Progenitor cell of endocrine pancreas (in vitro differentiated cells): ENCODE measurements at regions not wholly inside any gene's neighbourhood (a gene's known extent, or its start where the extent isn't known, plus 50 kb on each side); places are given as distances from the start of the nearest gene placed in this dataset.

Source experiments
- DNase-seq: peaks from one replicate; pipeline ENCODE4 v3.0.0; 2021; ENCODE audit warnings: low spot score; ENCODE audit not compliant: unreplicated experiment
- H3K27ac Mint-ChIP-seq: 2 replicates; pipeline ENCODE4 v1.8.0; 2021; ENCODE audit warnings: mild to moderate bottlenecking, moderate library complexity, mixed read lengths
- H3K27me3 Mint-ChIP-seq: 2 replicates; pipeline ENCODE4 v1.8.0; 2021; ENCODE audit warnings: mixed read lengths
- H3K36me3 Mint-ChIP-seq: 2 replicates; pipeline ENCODE4 v1.8.0; 2022; ENCODE audit warnings: mixed read lengths; ENCODE audit not compliant: insufficient read depth
- H3K4me1 Mint-ChIP-seq: 2 replicates; pipeline ENCODE4 v1.8.0; 2021; ENCODE audit warnings: low read depth, mixed read lengths
- H3K4me3 Mint-ChIP-seq: 2 replicates; pipeline ENCODE4 v1.8.0; 2021; ENCODE audit warnings: low read depth, mild to moderate bottlenecking, moderate library complexity, mixed read lengths
- H3K9me3 Mint-ChIP-seq: 2 replicates; pipeline ENCODE4 v1.8.0; 2021; ENCODE audit warnings: low read depth, mixed read lengths
- CTCF ChIP-seq: fragments of 200-600 bp; sonication (generic); IDR thresholded peaks from one replicate; pipeline ENCODE4 v1.5.0; 2021; ENCODE audit warnings: antibody characterized with exemption, mild to moderate bottlenecking; ENCODE audit not compliant: unreplicated experiment

DNA sequence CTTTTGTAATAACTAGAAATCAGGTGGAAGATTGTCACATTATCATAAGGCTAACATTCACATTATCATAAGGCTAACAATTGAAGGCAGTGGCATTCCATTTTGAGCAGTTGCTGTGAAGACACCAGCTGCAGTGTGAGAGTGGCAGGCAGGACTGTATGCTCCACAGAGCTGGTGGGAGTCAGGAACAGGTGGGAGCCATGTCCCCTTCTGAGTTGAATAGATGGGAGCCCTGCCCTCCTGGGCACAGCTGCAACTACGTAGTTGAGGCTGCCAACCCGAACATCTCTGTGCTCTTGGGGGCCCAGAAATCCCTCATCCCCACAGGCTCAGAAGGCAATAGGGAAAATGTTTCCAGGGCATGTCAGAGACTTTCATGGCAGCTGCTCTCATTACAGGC is 1627.6 kb downstream of the SI start:
- no peaks in the 10 kb centered on the region for H3K27me3 Mint-ChIP-seq
- H3K4me1 Mint-ChIP-seq = no peaks in the 10 kb centered on the region
- DNase-seq = no peak
- no peak for TF ChIP-seq CTCF
- no peak overlapping the region for H3K27ac Mint-ChIP-seq
- peaks cover 14% of the 10 kb centered on the region for H3K9me3 Mint-ChIP-seq
- no peak overlapping the region for H3K4me3 Mint-ChIP-seq
- H3K36me3 Mint-ChIP-seq = no peaks in the 10 kb centered on the region

GRCh38 chr3:163438760-163439159 is 1639.5 kb downstream of the SI start:
- H3K4me3 Mint-ChIP-seq = no peak overlapping the region
- no peak overlapping the region for H3K27ac Mint-ChIP-seq
- DNase-seq = no peak
- no peak for TF ChIP-seq CTCF
- H3K9me3 Mint-ChIP-seq = peaks cover 7% of the 10 kb centered on the region
- H3K36me3 Mint-ChIP-seq = no peaks in the 10 kb centered on the region
- H3K4me1 Mint-ChIP-seq = no peaks in the 10 kb centered on the region
- H3K27me3 Mint-ChIP-seq = no peaks in the 10 kb centered on the region

DNA sequence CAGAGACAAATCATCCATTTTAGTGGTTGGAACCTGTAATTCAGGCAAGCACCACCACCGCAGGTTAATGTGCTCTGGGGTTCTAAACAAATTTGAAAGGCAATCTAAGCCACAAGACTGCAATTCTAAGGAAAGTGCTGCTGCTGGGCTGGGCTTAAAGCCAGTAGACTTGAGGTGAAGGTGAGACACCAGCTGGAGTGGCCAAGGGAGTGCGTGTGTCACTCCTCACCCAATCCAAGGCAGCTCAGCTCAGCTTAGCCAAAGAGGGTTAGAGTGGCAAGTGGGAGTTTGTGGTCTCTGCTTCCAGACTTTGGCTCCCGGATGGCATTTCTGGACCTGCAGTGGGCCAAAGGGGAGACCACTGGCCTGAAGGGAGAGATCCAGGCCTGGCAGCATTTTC is 1655.6 kb downstream of the SI start:
- no peak for DNase-seq
- H3K9me3 Mint-ChIP-seq = no peaks in the 10 kb centered on the region
- no peaks in the 10 kb centered on the region for H3K27me3 Mint-ChIP-seq
- no peak overlapping the region for H3K4me3 Mint-ChIP-seq
- H3K36me3 Mint-ChIP-seq = no peaks in the 10 kb centered on the region
- TF ChIP-seq CTCF = no peak
- no peak overlapping the region for H3K27ac Mint-ChIP-seq
- no peaks in the 10 kb centered on the region for H3K4me1 Mint-ChIP-seq

DNA sequence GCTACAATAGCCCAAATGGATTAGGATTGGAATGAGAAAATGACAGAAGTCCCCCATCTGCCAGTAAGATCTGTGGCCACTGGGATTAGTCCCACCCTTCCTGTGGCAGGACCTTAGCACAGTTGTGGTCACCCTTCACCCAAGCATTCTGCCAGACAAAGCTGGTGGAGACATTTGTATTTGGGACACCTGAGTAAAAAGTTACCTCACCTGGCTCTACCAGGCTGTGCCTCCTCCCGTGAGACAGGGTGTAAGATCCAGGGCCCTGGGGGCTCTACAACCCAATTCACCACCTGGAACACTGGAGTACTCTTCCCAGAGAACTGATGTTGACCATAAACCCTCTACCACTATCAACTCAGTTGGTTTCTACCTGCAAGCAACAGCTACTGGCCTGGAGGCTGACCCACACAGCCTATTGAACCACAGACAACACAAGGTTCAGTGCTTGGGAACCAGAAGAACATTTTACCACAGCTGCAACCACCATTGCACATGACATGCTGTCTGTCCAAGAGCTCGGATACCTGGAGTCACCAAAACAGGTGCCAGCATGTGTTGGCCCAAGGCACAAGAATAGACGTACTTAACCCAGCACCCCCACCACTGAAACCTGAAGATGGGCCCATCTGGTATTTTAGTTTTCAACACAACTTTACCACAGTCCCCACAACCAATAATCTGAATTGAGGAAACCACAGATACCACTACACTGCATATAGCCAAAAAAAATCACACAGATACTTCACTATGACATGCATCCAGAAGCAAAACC is 1686.7 kb downstream of the SI start:
- Mint-ChIP-seq H3K9me3 (no peaks in the 10 kb centered on the region), H3K4me1 (no peaks in the 10 kb centered on the region), H3K4me3 (no peak overlapping the region), H3K27me3 (no peaks in the 10 kb centered on the region), H3K27ac (no peak overlapping the region), H3K36me3 (no peaks in the 10 kb centered on the region)
- no peak for TF ChIP-seq CTCF
- no peak for DNase-seq

DNA sequence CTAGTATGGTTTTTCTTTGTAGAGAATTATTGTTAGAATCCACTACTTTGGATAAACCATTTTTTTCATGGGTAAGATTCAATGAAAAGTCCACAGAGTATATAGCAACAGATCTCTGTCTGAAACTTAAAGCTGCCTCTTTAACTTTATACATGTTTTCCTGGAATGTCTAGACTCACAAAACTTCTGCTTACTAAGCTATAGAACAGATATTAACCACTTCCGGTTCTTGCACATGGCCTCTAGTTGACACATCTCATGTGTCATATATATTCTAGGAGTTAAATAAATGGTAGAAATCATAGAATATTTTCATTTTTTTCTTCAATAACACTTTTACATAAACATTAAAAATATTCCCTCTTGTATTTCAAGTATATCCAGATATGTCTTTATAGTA is 1693.9 kb downstream of the SI start:
- no peak for TF ChIP-seq CTCF
- Mint-ChIP-seq H3K9me3 (no peaks in the 10 kb centered on the region), H3K27ac (no peak overlapping the region), H3K36me3 (no peaks in the 10 kb centered on the region), H3K4me3 (no peak overlapping the region), H3K4me1 (no peaks in the 10 kb centered on the region), H3K27me3 (no peaks in the 10 kb centered on the region)
- no peak for DNase-seq
